ENCODE measurements at regions not wholly inside any gene's neighbourhood (a gene's known extent, or its start where the extent isn't known, plus 50 kb on each side); places are given as distances from the start of the nearest gene placed in this dataset.
"Not testable (repeated sequence)": the region's sequence is repeated elsewhere in the genome, so short reads cannot be mapped to it uniquely, and the experiment has no call there.

- DNase-seq (ENCODE audit: low spot score) = no peak
Measured at GRCh38 chr3:72050048-72050632, 265.2 kb upstream of the PROK2 start.

GRCh38 chr3:72049300-72049699 lies 264.4 kb upstream of the PROK2 start:
- DNase-seq (ENCODE audit: low spot score) = no peak

- DNase-seq (ENCODE audit: low spot score) = no peak
Measured at GRCh38 chr3:72048873-72049272, 263.9 kb upstream of the PROK2 start.

- no peak for DNase-seq (ENCODE audit: low spot score)
Measured at GRCh38 chr3:72047221-72047871, 262.4 kb upstream of the PROK2 start.

GRCh38 chr3:72044231-72044855 lies 259.4 kb upstream of the PROK2 start:
- no peak for DNase-seq (ENCODE audit: low spot score)

- DNase-seq (ENCODE audit: low spot score) = no peak
Measured at GRCh38 chr3:72043204-72044133, 258.5 kb upstream of the PROK2 start.

- DNase-seq (ENCODE audit: low spot score) = no peak
Measured at GRCh38 chr3:72042397-72043203, 257.7 kb upstream of the PROK2 start.

- peak; percentile 62 for DNase-seq (ENCODE audit: low spot score)
Measured at GRCh38 chr3:72041511-72041910, 256.6 kb upstream of the PROK2 start.

- no peak for DNase-seq (ENCODE audit: low spot score)
Measured at GRCh38 chr3:72041076-72041475, 256.1 kb upstream of the PROK2 start.

- no peak for DNase-seq (ENCODE audit: low spot score)
Measured at GRCh38 chr3:72039677-72040076, 254.7 kb upstream of the PROK2 start.

- DNase-seq (ENCODE audit: low spot score) = no peak
Measured at GRCh38 chr3:72036899-72037298, 252.0 kb upstream of the PROK2 start.

- no peak for DNase-seq (ENCODE audit: low spot score)
Measured at GRCh38 chr3:72035606-72036005, 250.7 kb upstream of the PROK2 start.

- no peak for DNase-seq (ENCODE audit: low spot score)
Measured at GRCh38 chr3:72034986-72035385, 250.0 kb upstream of the PROK2 start.

- DNase-seq (ENCODE audit: low spot score) = no peak
Measured at GRCh38 chr3:72033666-72034428, 248.9 kb upstream of the PROK2 start.

GRCh38 chr3:72032441-72033135 lies 247.6 kb upstream of the PROK2 start:
- no peak for DNase-seq (ENCODE audit: low spot score)

GRCh38 chr3:72031581-72031980 lies 246.6 kb upstream of the PROK2 start:
- no peak for DNase-seq (ENCODE audit: low spot score)

- not testable (repeated sequence) for DNase-seq (ENCODE audit: low spot score)
Measured at GRCh38 chr3:72030296-72030695, 245.3 kb upstream of the PROK2 start.

GRCh38 chr3:72028726-72029125 lies 243.8 kb upstream of the PROK2 start:
- not testable (repeated sequence) for DNase-seq (ENCODE audit: low spot score)

- not testable (repeated sequence) for DNase-seq (ENCODE audit: low spot score)
Measured at GRCh38 chr3:72028307-72028706, 243.4 kb upstream of the PROK2 start.

- not testable (repeated sequence) for DNase-seq (ENCODE audit: low spot score)
Measured at GRCh38 chr3:72027728-72028127, 242.8 kb upstream of the PROK2 start.

Measured in D341Med (cell line).